GM18517 (cell line): ENCODE measurements at regions not wholly inside any gene's neighbourhood (a gene's known extent, or its start where the extent isn't known, plus 50 kb on each side); places are given as distances from the start of the nearest gene placed in this dataset.
"Not testable (repeated sequence)": the region's sequence is repeated elsewhere in the genome, so short reads cannot be mapped to it uniquely, and the experiment has no call there.

Source experiments
- ATAC-seq: cut with Tn5 transposase; IDR thresholded peaks from one replicate; pipeline ENCODE4 v1.9.1; 2021; ENCODE audit warnings: mild to moderate bottlenecking, moderate library complexity; ENCODE audit not compliant: unreplicated experiment

- ATAC-seq = no peak
Measured at GRCh38 chr4:164529486-164529885, 224.4 kb upstream of the SMIM31 start.

GRCh38 chr4:164531336-164531735 lies 222.6 kb upstream of the SMIM31 start:
- no peak for ATAC-seq

- no peak for ATAC-seq
Measured at GRCh38 chr4:164536814-164537213, 217.1 kb upstream of the SMIM31 start.

DNA sequence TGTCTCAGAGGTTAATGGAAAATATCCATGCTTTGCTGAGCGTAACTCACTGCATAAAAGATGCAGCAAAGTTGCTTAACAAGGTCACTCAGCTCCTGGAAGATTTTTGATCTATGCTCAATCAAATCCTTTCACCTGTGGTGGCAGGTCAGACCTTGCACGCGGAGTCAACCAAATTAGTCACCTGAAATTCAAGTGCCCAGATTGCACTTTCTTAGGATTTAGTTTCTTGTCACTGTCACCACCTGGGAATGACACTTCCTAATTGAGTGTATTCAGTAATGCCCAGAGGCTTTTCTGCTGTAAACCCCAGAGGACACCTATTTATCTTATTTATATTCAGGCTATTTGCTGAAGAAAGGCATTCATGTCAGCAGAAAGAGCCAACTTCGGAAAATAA lies 215.8 kb upstream of the SMIM31 start:
- no peak for ATAC-seq

DNA sequence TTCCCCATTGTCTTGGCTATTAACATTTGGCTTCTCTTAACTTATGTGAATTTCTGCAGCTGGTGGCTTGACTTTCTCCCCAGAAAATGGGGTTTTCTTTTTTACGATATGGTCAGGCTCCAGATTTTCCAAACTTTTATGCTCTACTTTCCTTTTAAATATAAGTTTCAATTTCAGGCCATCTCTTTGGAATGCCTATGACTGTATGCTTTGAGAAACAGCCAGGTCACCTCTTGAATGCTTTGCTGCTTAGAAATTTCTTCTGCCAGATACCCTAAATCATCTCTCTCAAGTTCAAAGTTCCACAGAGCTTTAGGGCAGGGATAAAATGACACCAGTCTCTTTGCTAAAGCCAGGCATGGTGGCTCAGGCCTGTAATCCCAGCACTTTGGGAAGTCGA lies 212.9 kb upstream of the SMIM31 start:
- no peak for ATAC-seq

DNA sequence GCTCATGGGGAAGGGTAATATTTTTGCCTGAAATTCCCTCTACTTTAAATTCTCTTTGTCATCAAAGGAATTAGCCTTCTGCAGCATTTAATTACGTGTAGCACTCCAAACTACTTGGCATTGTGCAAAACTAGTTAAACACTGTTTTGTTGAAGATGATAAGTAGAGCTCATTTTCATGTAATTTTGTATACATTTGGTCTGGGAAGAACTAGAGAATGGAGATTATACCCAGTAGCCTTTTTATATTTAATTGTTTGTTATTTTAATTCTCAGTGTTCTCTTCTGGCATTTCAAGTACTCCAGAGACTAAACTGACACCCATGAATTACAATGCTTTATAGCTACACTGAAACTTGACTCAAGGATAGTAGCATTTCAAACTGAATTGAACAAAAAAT lies 211.5 kb upstream of the SMIM31 start:
- ATAC-seq = no peak

GRCh38 chr4:164550989-164551712 lies 202.8 kb upstream of the SMIM31 start:
- ATAC-seq = no peak

- no peak for ATAC-seq
Measured at GRCh38 chr4:164551713-164552040, 202.3 kb upstream of the SMIM31 start.

- no peak for ATAC-seq
Measured at GRCh38 chr4:164571593-164572390, 182.1 kb upstream of the SMIM31 start.

DNA sequence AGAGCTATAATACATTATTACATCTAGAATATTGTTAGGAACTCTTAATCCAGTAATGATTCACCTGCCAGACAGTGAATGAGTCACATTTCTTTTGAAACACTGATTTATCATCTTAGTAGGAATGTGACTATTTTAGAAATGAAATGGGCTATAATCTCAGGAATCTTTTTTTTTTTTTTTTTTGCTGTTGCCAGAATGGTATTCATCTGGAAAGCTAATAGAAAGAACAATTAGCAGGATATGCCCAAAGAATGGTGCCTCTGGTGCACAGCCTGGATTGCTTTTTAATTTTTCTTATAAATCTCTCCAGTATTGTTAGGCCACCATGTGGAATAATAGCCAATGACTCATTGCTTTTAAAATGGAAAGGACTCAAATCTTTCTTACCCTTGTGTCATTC lies 181.1 kb upstream of the SMIM31 start:
- no peak for ATAC-seq

DNA sequence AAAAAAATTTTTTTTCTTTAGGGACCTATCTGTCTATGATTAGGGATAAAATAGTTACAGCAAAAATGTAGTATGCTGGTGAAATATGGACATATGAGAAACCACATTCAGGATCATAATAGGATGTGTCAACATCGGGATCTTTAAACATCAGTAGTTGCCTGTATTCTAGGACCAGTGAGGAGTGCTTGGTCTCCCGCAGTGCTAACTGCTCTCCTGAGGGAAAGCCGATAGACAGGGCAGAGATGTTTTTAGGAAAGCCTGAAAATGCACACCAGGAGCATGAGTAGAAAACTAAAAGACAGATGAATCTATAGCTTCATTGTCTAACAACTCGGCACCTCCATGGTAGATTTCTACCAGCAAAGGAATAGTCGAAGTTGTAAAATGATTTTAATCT lies 178.1 kb upstream of the SMIM31 start:
- ATAC-seq = no peak

DNA sequence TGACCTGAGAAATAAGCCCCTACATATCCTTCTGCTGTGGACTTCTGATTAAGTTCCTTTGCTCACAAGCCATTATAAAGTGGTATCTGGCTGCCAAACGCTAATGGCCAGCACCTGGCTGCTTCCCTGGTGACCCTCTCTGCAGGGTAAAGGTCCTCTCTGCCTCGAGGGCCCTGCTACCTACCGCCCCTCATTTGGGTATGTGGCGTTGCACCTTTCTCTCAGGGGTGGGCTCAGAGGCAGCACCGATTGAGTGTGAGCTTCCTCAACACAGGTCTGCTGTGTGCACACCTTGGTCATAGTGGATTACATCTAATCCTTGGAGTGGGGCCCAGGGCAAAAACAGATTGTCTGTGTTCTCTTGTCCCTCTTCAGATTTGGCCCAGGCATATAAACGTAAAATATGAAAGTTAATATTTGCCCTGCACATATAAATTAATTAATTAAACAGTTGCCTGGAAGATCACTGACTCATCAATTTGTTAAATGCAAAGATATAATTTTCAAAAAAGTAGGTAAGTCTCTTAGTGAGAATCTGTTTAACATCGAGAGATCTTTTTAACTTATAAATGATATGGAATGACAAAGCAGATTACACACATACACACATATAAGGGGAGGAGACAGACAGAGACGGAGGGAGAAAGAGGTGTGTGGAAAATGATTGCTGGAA lies 174.5 kb upstream of the SMIM31 start:
- ATAC-seq = no peak

DNA sequence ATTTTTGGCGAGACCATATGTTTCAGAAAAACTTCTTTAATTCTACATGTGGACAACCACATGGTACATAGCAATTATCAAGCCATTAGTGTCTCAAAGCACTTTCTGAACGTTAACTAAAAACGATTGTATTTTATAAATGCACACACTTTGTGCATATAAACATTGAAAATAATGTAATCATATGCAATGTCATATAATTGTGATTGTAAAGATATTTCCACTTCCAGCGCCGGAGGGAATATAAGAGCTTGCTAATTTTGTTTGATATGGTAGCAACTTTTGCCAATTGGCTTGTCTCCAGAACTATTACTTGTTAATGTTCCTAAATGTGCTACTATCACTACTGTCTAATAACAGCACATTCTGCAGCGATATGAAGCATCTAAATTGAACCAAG lies 162.3 kb upstream of the SMIM31 start:
- no peak for ATAC-seq

DNA sequence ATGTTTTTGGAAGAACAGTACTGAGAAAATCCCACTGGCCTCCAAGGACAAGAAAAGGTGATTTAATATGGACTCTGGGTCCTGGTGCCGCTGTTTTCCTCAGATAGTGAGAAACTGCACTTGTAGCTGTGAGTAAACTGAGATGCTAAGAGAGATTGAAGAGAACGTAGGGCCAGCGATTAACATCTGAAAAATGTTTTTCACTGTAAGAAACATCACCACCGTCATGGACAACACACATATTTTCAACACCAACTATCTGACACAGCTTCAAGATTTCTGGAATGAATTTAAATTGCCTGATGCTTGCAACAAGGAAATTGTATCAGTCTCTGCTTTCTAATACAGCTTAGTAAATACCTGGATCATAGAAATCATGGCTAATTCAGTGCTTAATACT lies 158.2 kb upstream of the SMIM31 start:
- no peak for ATAC-seq

- ATAC-seq = no peak
Measured at GRCh38 chr4:164596318-164596878, 157.5 kb upstream of the SMIM31 start.

DNA sequence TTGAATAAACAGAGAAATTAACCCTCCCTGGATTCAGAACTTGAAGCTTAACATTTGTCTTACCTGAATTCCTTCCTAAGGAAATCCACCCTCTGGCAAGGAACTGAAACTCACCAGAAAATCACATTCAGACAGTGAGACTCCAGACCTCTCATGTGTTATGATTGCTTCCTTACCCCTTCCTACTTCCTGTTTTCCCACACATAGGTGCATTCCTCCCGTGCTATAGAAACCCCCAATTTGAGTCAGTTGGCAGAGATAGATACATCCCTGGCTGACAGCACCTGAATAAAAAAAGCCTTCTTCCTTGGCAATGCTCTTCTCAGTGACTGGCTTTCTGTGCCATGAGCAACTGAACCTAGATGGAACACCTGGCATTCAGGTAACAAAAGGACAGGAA lies 157.0 kb upstream of the SMIM31 start:
- ATAC-seq = no peak

DNA sequence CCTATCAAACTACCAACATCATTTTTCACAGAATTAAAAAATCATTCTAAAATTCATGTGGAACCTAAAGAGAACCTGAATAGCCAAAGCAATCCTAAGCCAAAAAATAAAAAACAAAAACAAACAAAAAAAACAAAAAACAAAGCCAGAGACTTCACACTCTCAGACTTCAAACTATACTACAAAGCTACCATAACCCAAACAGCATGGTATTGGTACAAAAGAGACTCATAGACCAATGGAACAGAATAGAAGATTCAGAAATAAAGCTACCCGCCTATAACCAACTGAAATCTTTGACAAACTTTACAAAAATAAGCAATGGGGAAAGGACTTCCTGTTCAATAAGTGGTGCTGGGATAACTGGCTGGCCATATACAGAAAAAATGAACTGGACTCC lies 152.3 kb upstream of the SMIM31 start:
- no peak for ATAC-seq

- ATAC-seq = not testable (repeated sequence)
Measured at GRCh38 chr4:164605791-164606190, 148.1 kb upstream of the SMIM31 start.

- ATAC-seq = peak; percentile 99
Measured at GRCh38 chr4:164606478-164606877, 147.5 kb upstream of the SMIM31 start.

DNA sequence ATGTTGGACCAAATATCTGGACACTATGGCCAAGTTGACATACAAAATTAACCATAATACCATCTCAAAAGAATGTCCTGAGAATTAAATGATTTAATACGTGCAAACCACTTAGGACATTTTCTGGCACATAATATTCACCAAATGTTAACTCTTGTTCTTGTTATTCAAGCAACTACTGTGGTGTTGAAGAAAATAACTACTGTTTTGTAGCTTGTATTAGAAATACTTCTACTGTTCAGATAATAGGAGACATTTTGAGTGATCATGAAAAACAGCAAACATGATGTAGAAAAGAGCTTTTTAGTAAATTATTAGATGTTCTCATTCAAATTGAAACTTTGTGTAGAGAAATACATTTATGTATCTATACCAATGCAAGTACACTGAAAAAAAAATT lies 140.7 kb upstream of the SMIM31 start:
- no peak for ATAC-seq

DNA sequence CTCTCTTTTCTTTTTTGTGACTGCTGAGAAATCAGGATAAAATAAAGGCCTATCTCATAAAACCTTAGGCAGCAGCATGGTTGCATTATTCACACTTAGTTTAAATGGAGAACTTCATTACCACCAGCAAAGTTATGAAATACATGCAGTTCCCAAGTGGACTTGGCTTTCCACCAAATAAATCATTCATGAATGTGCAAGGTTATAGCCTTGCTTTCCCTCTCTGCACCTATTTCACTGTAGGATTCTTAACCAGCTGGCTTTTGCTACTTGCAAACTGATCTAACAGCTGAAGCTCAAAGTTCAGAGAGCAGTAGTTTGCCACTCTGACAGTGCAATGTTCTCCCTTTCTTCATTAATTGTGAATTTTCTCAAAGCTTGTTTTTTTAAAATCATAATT lies 140.1 kb upstream of the SMIM31 start:
- ATAC-seq = no peak

DNA sequence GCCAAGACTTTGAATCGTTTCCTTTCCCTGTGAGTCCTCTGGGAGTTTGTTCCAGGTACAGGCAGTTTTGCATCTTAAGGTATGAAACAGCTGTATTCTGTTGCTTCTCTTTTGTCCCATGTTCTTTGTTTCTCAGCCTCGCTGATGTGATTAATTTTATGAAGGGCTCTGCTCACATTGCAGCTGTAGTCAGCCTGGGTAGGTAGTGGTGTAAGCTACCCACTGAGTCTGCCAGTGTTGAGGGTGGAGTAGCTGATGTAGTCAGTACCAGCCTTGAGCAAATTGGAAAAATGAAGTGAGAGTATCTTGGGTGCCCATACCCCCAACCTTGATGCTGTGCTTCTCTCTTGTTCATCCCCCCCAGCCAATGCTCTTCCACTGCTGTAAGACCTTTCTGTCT lies 139.6 kb upstream of the SMIM31 start:
- no peak for ATAC-seq
